A549 (cell line): ENCODE measurements at regions not wholly inside any gene's neighbourhood (a gene's known extent, or its start where the extent isn't known, plus 50 kb on each side); places are given as distances from the start of the nearest gene placed in this dataset.

Experiments used
- POLR2A ChIP-seq: IDR thresholded peaks from 2 replicates; pipeline ENCODE4 v1.6.1; 2012; ENCODE audit warnings: mild to moderate bottlenecking, low read length
- TF ChIP-seq, protein P1 (sequence below): fragments of 200-600 bp; sonication (generic); IDR thresholded peaks from 2 replicates; pipeline ENCODE4 v1.6.1; 2016; ENCODE audit warnings: antibody characterized with exemption, mild to moderate bottlenecking, moderate library complexity

GRCh38 chrX:42460706-42461105 is 317.3 kb downstream of the PPP1R2C start:
- TF ChIP-seq, protein P1, sequence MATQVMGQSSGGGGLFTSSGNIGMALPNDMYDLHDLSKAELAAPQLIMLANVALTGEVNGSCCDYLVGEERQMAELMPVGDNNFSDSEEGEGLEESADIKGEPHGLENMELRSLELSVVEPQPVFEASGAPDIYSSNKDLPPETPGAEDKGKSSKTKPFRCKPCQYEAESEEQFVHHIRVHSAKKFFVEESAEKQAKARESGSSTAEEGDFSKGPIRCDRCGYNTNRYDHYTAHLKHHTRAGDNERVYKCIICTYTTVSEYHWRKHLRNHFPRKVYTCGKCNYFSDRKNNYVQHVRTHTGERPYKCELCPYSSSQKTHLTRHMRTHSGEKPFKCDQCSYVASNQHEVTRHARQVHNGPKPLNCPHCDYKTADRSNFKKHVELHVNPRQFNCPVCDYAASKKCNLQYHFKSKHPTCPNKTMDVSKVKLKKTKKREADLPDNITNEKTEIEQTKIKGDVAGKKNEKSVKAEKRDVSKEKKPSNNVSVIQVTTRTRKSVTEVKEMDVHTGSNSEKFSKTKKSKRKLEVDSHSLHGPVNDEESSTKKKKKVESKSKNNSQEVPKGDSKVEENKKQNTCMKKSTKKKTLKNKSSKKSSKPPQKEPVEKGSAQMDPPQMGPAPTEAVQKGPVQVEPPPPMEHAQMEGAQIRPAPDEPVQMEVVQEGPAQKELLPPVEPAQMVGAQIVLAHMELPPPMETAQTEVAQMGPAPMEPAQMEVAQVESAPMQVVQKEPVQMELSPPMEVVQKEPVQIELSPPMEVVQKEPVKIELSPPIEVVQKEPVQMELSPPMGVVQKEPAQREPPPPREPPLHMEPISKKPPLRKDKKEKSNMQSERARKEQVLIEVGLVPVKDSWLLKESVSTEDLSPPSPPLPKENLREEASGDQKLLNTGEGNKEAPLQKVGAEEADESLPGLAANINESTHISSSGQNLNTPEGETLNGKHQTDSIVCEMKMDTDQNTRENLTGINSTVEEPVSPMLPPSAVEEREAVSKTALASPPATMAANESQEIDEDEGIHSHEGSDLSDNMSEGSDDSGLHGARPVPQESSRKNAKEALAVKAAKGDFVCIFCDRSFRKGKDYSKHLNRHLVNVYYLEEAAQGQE: no peak
- no peak for TF ChIP-seq POLR2A
